GM12892 (cell line): ENCODE measurements at regions not wholly inside any gene's neighbourhood (a gene's known extent, or its start where the extent isn't known, plus 50 kb on each side); places are given as distances from the start of the nearest gene placed in this dataset.

ENCODE experiments used
- DNase-seq: peaks from one replicate; pipeline ENCODE4 v3.0.0; 2011; ENCODE audit not compliant: insufficient read length
- FAIRE-seq: peaks from 2 replicates; lab custom pipeline; 2011; peaks lifted over from hg19 to GRCh38; lab: Jason Lieb, UNC
- POLR2A ChIP-seq: IDR thresholded peaks from 2 replicates; pipeline ENCODE4 v1.6.1; 2011; ENCODE audit warnings: low read depth, low read length, control low read depth
- POLR2AphosphoS5 ChIP-seq: IDR thresholded peaks from 2 replicates; pipeline ENCODE4 v1.6.1; 2011; ENCODE audit warnings: low read depth, low read length, control low read depth
- TAF1 ChIP-seq: IDR thresholded peaks from 2 replicates; pipeline ENCODE4 v1.6.1; 2011; ENCODE audit warnings: low read depth, mild to moderate bottlenecking, control low read depth, low read length, borderline replicate concordance

DNA sequence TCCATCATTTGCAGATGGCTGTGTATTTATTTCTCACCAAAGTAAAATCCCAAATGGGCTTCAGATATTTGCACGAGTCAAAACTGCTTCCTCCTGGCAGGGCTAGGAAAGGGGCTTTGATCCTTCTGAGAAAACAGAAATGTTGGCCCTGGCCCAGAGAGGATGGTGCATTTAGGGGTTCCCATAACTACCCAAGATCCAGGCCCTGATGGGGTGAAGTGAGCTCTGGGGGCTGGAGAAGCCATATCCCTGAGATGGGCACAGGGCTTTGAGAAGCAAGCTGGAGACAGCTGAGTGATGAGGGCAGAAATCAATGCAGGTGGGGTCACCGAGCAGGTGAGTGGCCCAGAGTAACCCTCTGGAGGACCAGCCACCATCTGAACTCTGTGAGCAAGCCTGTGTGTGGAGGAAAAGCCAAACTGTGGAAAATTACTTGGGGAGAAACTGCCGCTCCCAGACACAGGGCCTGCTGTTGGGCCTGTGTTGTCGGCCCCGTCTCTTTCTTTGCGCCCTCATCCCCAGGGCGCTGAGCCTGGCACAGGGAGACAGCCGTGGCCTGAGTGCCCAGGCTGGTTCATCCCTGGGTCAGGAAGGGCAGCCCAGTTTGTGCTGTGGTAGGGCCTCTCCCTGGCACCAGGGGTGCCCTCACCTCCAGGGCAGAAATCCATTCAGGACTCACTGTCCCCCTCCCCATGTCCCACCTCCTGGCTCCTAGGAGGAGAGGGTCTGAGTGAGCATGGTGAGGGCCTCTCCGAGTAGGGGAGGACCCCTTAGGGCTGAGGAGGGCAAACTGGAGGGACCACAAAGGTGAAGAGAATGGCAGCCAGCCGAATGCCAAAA lies 167.8 kb upstream of the HAAO start:
- no peak for DNase-seq
- no peak for FAIRE-seq
- no peak for TF ChIP-seq TAF1
- no peak for TF ChIP-seq POLR2A
- no peak for TF ChIP-seq POLR2AphosphoS5

DNA sequence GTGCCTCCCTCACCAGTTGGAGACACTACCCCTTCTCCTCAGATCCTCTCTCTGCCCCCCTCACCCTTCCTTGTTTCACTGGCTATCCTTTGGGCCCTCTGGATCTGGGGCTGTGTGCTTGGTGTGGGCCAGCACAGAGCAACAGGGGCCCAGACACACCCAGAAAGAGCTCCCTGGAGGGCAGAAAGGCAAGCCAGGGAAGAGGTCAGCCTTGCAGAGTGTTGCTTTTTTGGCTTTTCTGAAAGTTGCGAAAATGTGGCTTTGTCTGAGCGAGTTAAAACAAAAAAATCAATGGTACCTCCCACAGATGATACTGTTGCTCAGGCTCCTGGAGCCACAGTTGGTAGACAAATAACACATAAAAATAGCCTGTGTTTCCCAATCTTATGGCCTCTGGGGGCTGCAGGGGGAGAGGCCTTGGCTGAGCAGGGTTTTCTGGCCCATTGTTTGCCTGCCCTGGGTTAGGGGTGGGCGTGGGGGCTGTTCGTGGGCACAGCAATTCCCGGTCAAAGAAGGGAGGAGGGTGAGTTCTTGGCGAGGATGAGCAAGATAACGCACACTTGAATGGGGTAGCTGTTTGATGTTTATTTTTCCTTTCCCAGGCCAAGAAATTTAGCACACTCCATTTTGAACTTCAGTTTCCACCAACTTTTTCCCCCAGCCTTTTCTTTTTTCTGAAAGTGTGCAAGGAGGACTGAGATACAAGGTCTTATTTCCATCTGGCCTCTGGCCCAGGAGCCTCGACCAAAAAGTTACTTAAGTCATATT lies 167.0 kb upstream of the HAAO start:
- no peak for FAIRE-seq
- DNase-seq, result no peak
- TF ChIP-seq POLR2A, result no peak
- TF ChIP-seq POLR2AphosphoS5, result no peak
- TF ChIP-seq TAF1, result no peak

DNA sequence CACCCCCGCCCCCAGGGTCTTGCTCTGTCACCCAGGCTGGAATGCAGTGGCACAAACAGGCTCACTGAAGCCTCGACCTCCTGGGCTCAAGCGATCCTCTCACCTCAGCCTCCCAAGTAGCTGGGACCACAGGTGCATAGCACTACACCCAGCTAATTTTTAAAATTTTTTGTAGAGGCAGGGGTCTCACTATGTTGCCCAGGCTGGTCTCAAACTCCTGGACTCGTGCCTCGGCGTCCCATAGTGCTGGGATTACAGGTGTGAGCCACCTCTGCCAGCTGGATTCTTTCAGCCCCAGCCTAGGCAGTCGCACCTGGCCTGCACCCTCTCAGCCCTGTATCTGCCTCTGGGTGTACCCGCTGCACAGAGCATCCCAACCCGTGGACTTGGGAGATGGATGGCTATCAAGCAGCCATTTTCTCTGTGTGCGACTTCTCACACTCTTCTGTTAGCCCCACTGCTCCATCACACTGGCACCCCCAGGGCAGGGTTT lies 166.4 kb upstream of the HAAO start:
- TF ChIP-seq POLR2A (no peak), TAF1 (no peak), POLR2AphosphoS5 (no peak)
- no peak for FAIRE-seq
- no peak for DNase-seq

DNA sequence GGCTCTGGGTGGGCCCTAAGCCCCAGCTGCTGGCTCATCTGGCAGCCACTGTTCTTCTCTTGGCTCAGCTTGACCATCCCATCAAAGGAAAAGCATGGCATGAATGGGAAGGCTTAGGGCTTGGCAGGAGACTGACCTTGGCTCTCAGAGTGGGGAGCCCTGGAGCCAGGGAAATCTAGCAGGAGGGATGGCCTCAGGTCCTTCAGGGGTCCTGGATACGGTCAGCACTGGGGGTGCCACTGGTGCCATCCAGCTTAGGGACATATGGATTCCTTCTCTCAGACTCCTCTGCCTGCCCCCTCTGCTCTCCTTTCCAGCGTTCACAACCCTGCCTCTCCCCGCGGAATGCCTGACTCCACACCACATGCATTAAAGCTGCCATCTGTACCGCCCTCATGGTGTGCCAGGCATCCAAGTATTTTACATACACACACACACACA lies 165.5 kb upstream of the HAAO start:
- DNase-seq (no peak), FAIRE-seq (no peak)
- TF ChIP-seq TAF1 (no peak), POLR2A (no peak), POLR2AphosphoS5 (no peak)

DNA sequence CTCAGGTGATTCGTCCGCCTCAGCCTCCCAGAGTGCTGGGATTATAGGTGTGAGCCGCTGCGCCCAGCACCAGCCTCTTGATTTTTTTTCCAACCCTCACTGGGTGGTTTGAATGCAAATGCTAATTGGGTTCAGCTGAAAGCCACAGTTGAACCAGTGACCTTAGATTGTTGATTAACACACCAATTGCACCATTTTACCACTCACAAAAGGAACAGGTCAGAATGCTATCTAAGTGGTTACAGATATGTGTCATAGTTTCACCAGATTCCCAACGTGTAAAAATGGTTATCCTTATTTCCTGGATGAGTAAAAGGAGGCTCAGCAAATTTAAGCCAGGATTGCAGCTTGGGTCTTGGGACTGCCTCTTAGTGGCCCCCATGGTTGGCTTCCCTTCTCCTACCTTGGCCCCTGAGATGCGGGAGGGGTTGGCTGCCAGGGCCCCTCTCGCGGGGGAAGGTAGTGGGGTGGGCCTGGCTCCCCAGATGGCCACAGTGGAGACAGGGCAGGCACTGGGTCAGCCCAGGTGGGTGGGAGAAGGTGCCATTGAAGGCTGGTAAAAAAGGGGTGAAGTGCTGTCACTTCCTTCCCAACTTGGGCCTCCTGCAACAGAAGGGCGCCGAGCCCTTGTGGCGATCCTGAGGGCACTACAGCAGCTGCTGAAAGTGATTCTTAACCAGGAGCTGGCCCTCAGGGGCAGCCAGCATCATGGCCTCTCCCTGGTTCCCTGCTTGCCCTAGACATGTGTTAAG lies 164.9 kb upstream of the HAAO start:
- FAIRE-seq (no peak), DNase-seq (no peak)
- TF ChIP-seq POLR2A, result no peak

DNA sequence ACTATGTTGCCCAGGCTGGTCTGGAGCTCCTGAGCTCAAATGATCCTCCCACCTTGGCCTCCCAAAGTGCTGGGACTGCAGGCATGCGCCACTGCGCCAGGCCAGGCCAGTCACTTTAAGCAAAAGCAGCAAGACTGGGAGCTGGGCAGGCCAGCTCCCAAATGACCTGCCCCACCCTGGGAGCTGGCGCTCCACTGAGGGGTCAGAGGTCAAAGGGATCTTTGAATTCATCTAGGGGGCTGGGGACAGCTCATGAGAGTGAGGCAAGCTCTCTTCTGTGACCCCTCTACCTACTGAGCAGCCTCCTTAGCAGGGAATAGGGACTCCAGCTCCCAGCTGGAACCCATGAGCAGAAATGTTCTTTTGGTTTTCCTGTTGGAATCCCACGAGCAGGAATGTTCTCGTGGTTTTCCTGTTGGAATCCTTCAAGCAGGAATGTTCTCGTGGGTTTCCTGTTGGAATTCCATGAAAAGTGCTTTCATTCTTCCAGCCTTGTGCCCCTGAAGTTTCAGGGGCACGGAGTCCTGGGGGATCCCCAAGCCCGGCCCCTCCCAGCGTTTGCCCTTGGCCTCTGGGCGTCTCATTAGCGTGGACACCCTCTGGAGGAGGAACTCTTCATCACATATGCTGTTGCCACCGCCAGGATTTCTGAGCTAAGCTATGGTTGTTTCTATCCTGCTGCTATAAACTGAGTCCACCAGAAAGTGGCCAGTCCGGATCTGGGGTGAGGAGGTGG lies 162.0 kb upstream of the HAAO start:
- no peak for TF ChIP-seq TAF1
- TF ChIP-seq POLR2A, result no peak
- TF ChIP-seq POLR2AphosphoS5, result no peak
- DNase-seq (no peak), FAIRE-seq (no peak)

DNA sequence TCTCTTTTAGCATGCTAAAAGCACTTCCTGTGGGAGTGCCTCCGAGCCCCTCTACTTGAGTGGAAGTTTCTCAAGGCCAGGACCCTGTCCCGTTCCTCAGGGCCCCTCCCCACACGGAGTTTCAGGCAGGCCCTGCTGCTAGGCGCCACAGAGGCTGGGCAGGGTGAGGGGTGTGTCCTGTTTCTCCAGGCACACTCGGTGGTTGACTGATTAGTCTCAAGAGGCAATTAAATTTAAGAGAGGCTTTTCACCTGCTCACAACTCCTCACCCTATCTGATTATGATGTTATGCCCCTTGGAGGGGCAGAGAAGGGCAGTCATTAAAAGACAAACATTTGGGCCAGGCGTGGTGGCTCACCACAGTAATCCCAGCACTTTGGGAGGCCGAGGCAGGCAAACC lies 160.8 kb upstream of the HAAO start:
- FAIRE-seq, result no peak
- DNase-seq, result no peak
- TF ChIP-seq TAF1 (no peak), POLR2AphosphoS5 (no peak), POLR2A (no peak)

DNA sequence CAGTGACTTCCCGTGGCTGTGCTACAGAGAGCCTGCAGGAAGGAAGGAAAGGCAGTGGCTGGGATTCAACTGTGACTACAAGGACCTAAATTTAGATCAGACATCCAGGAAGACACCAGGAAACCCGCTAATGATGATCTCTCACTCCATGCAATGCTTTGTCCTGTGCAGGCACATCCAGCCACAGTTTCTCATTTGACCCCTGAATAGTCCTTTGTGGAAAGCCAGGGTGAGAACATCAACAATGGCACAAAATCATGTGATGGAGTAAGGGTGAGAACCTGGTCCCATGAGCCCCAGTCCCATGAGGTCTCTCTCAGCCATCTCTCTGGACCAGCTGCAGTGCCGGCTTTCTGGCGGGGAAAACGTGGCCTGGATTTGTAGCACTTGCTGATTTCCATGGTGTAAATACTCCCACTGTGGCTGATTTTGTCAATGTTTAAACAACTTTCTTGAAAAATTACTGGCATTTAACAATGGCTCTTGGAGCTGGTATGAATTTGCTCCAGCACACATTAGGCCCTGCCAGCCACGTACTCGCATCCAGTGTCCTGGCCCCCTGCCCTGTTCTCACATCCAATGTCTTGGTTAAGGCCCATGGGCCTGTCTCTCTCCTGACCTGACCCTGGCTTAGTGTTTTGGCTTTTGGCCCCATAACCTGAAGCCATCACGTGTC lies 159.0 kb upstream of the HAAO start:
- DNase-seq (no peak), FAIRE-seq (no peak)
- TF ChIP-seq POLR2AphosphoS5 (no peak), TAF1 (no peak), POLR2A (no peak)

DNA sequence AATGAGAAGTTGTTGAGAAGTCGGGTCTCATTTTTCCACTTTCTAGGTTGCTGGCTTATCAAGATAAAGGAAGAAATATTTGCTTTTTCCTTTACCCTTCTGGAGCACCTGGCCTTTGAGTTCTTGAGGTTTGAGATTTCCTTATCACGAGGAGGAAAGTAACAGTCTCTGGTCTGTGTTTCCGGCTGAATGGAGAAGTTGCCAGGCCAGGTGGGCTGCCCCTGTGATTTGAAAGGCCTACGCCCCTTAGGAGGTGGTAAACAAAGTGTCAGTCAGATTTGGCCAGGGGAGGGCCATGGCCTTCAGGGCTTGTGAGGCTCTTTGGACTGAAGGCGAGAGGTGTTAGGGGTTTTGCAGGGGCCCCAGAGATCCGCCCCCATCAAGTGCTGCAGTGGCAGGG lies 156.7 kb upstream of the HAAO start:
- FAIRE-seq (no peak), DNase-seq (no peak)
- TF ChIP-seq POLR2AphosphoS5, result no peak
- no peak for TF ChIP-seq TAF1
- TF ChIP-seq POLR2A, result no peak

DNA sequence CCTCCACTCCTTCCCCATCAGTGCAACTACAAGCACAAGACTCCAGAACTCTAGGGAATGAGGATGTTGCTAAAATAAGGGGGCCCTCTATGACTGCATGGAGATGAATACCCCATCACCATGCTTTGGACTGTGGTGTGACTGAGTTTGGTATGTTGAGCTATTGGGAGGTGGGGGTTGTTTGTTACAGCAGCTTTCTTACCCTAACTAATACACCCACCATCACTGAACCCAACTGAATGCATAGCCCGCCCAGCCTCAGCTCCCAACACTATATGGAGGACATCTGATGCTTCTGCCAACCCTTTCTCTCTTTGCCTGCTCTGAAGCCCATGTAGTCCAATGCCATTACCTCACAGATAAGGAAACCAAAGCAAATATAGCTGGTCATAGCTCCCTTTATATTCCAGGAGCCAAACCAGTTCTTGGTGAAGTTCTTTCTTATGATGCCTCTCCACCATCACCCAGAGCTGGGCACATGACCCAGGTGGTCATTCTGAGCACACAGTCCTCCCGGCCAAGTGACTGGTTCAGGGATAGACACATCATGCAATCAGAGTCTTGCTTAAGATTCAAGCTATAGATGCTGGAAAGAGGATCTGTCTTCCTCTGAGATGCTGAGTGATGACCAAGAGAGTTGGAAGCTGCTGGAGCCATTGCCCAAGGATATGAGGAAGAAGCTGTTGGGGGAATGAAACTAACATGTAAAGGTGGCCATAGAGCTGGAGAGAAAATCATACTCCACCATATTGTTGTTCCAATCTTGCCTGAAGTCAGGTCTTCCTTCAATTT lies 155.6 kb upstream of the HAAO start:
- TF ChIP-seq TAF1 (no peak), POLR2A (no peak), POLR2AphosphoS5 (no peak)
- DNase-seq, result no peak
- no peak for FAIRE-seq
